HCT116 (cell line): ENCODE measurements at regions not wholly inside any gene's neighbourhood (a gene's known extent, or its start where the extent isn't known, plus 50 kb on each side); places are given as distances from the start of the nearest gene placed in this dataset.

Experiments
- ATAC-seq: fragments of 200-7000 bp; cut with Tn5 transposase; 2 replicates; pipeline ENCODE4 v1.9.1; 2020; ENCODE audit warnings: mild to moderate bottlenecking, moderate library complexity
- BruUV-seq: library from RNA; stranded (reverse); fragments of 400-500 nt; replicated peaks from 2 replicates; lab custom pipeline; 2021; lab: Mats Ljungman, UMichigan
- CTCF ChIA-PET: fragments of 300-600 bp; sonication (Branson Sonifier 250); formaldehyde crosslinking; loops from one replicate; lab custom pipeline; 2021; ENCODE audit warnings: antibody characterized with exemption; lab: Charles Lee
- POLR2A ChIA-PET: fragments of 300-600, 350-600 bp; sonication (Branson Sonifier 250); formaldehyde crosslinking; loops from one replicate; lab custom pipeline; 2021; ENCODE audit warnings: antibody characterized with exemption; lab: Charles Lee
- RAD21 ChIA-PET, 2 experiments: fragments of 300-600 bp; sonication (Branson Sonifier 250); formaldehyde crosslinking; loops; one replicate each; lab custom pipeline; 2023; ENCODE audit warnings: low total read pairs in 2 of 2; ENCODE audit not compliant: uncharacterized antibody in 2 of 2, unreplicated experiment in 2 of 2, low non-redundant PET in 1 of 2; lab: Charles Lee
- DNase-seq: peaks from one replicate; pipeline ENCODE4 v3.0.0-alpha.2; 2010; ENCODE audit warnings: low read depth, low spot score
- H2AFZ ChIP-seq: fragments of 200-600 bp; shearing (Covaris generic), sonication (generic); 2 replicates; pipeline ENCODE4 v1.6.1; 2017; ENCODE audit warnings: low read depth, mixed run types, mixed read lengths, antibody characterized with exemption, low read length; ENCODE audit not compliant: poor library complexity, severe bottlenecking
- H3K27ac ChIP-seq: 2 replicates; pipeline ENCODE4 v1.5.1; 2012; ENCODE audit warnings: low read depth, low read length
- H3K27me3 ChIP-seq: fragments of 200-600 bp; sonication (generic); 2 replicates; pipeline ENCODE4 v1.6.1; 2016; ENCODE audit warnings: mixed run types, low read length, mixed read lengths; ENCODE audit not compliant: insufficient read depth
- H3K36me3 ChIP-seq, 2 experiments: fragments of 200-500 bp in 1 of 2; fragments of 200-600 bp in 1 of 2; sonication (Bioruptor generic) in 1 of 2; sonication (generic) in 1 of 2; 2 replicates each; pipeline versions ENCODE4 v1.5.1 to v1.6.1; 2014 to 2016; ENCODE audit warnings: low read length in 2 of 2, inconsistent platforms in 1 of 2, mixed read lengths in 1 of 2, mixed run types in 1 of 2; ENCODE audit not compliant: insufficient read depth in 2 of 2, control insufficient read depth in 1 of 2
- H3K4me1 ChIP-seq, 2 experiments: fragments of 200-600 bp in 1 of 2; sonication (generic) in 1 of 2; 2 replicates each; pipeline versions ENCODE4 v1.5.1 to v1.6.1; 2012 to 2017; ENCODE audit warnings: low read length in 2 of 2, inconsistent platforms in 1 of 2, mild to moderate bottlenecking in 1 of 2, mixed read lengths in 1 of 2, mixed run types in 1 of 2, moderate library complexity in 1 of 2; ENCODE audit not compliant: insufficient read depth in 2 of 2, control insufficient read depth in 1 of 2
- H3K4me2 ChIP-seq: fragments of 200-600 bp; sonication (generic); 2 replicates; pipeline ENCODE4 v1.6.1; 2017; ENCODE audit warnings: mixed run types, low read length, mixed read lengths
- H3K4me3 ChIP-seq, 2 experiments: fragments of 200-600 bp in 1 of 2; sonication (generic) in 1 of 2; replicated peaks in 1 of 2; 2 replicates each; pipeline ENCODE4 v1.5.1; 2011 to 2016; ENCODE audit warnings: low read length in 2 of 2, control low read depth in 1 of 2, low read depth in 1 of 2, mild to moderate bottlenecking in 1 of 2, mixed read lengths in 1 of 2, mixed run types in 1 of 2
- H3K79me2 ChIP-seq: fragments of 200-600 bp; sonication (generic); 2 replicates; pipeline ENCODE4 v1.6.1; 2017; ENCODE audit warnings: mild to moderate bottlenecking, mixed run types, low read length, moderate library complexity, mixed read lengths; ENCODE audit not compliant: insufficient read depth
- H3K9ac ChIP-seq: fragments of 200-600 bp; sonication (generic); 2 replicates; pipeline ENCODE4 v1.6.1; 2016; ENCODE audit warnings: low read length, mixed read lengths
- H3K9me2 ChIP-seq: fragments of 200-600 bp; sonication (generic), shearing (Covaris generic); 2 replicates; pipeline ENCODE4 v1.6.1; 2017; ENCODE audit warnings: mixed run types, mild to moderate bottlenecking, moderate library complexity; ENCODE audit not compliant: insufficient read depth
- H3K9me3 ChIP-seq, 2 experiments: fragments of 200-500 bp in 1 of 2; fragments of 200-600 bp in 1 of 2; sonication (Bioruptor generic) in 1 of 2; sonication (generic) in 1 of 2; 2 replicates each; pipeline ENCODE4 v1.6.1; 2014 to 2017; ENCODE audit warnings: low read length in 2 of 2, mixed read lengths in 2 of 2, inconsistent platforms in 1 of 2, low read depth in 1 of 2, mild to moderate bottlenecking in 1 of 2, mixed run types in 1 of 2, moderate library complexity in 1 of 2; ENCODE audit not compliant: control insufficient read depth in 1 of 2, insufficient read depth in 1 of 2
- H4K20me1 ChIP-seq: fragments of 200-600 bp; sonication (generic), shearing (Covaris generic); 2 replicates; pipeline ENCODE4 v1.6.1; 2017; ENCODE audit warnings: mixed run types, mild to moderate bottlenecking, moderate library complexity; ENCODE audit not compliant: insufficient read depth
- CBX3 ChIP-seq: IDR thresholded peaks from 2 replicates; pipeline ENCODE4 v1.6.1; 2012; ENCODE audit warnings: low read depth
- CTCF ChIP-seq, 3 experiments: fragments of 200-600 bp in 1 of 3; sonication (generic) in 1 of 3; IDR thresholded peaks in 2 of 3; conservative IDR thresholded peaks in 1 of 3; 2 replicates each; pipeline ENCODE4 v1.5.1; 2012 to 2017; ENCODE audit warnings: low read depth in 2 of 3, low read length in 2 of 3, antibody characterized with exemption in 1 of 3, borderline replicate concordance in 1 of 3, control low read depth in 1 of 3, mild to moderate bottlenecking in 1 of 3, mixed read lengths in 1 of 3, mixed run types in 1 of 3, moderate library complexity in 1 of 3; ENCODE audit not compliant: insufficient read depth in 1 of 3
- EGR1 ChIP-seq: IDR thresholded peaks from 2 replicates; pipeline ENCODE4 v1.6.1; 2012; ENCODE audit warnings: low read depth
- ELF1 ChIP-seq: IDR thresholded peaks from 2 replicates; pipeline ENCODE4 v1.6.1; 2012; ENCODE audit warnings: low read depth, borderline replicate concordance
- EZH2phosphoT487 ChIP-seq: fragments of 200-600 bp; IDR thresholded peaks from 2 replicates; pipeline ENCODE4 v1.6.1; 2018; ENCODE audit warnings: antibody characterized with exemption, borderline replicate concordance
- FOSL1 ChIP-seq: IDR thresholded peaks from 2 replicates; pipeline ENCODE4 v1.6.1; 2012; ENCODE audit warnings: low read depth
- JUND ChIP-seq: IDR thresholded peaks from 2 replicates; pipeline ENCODE4 v1.6.1; 2012
- MAX ChIP-seq: IDR thresholded peaks from 2 replicates; pipeline ENCODE4 v1.6.1; 2012
- POLR2A ChIP-seq: IDR thresholded peaks from 2 replicates; pipeline ENCODE4 v1.7.0; 2011; ENCODE audit warnings: borderline replicate concordance; ENCODE audit not compliant: insufficient read depth, insufficient read length; ENCODE audit errors: extremely low read depth
- RAD21 ChIP-seq: IDR thresholded peaks from 2 replicates; pipeline ENCODE4 v1.6.1; 2012; ENCODE audit warnings: low read depth, mild to moderate bottlenecking
- SP1 ChIP-seq: IDR thresholded peaks from 2 replicates; pipeline ENCODE4 v1.6.1; 2012; ENCODE audit warnings: low read depth
- SRF ChIP-seq: IDR thresholded peaks from 2 replicates; pipeline ENCODE4 v1.6.1; 2012; ENCODE audit warnings: low read depth
- YY1 ChIP-seq: IDR thresholded peaks from 2 replicates; pipeline ENCODE4 v1.6.1; 2011; ENCODE audit warnings: low read length, low read depth, moderate library complexity, mild to moderate bottlenecking; ENCODE audit not compliant: insufficient replicate concordance; ENCODE audit errors: extremely low read depth
- ZNF274 ChIP-seq: fragments of 200-500 bp; sonication (Bioruptor generic); IDR thresholded peaks from 2 replicates; pipeline ENCODE4 v1.6.1; 2014; ENCODE audit warnings: mild to moderate bottlenecking, low read depth, low read length, inconsistent platforms
- intact Hi-C: fragments of 100-400 bp; cut with micrococcal nuclease; formaldehyde crosslinking; loops from 2 replicates; pipeline ENCODE4 v1.10.0; 2022

GRCh38 chr4:148978301-148978700 lies 536.1 kb upstream of the NR3C2 start:
- ATAC-seq = no peak

GRCh38 chr4:148975464-148975863 lies 533.2 kb upstream of the NR3C2 start:
- Histone ChIP-seq H3K4me1 (no peaks in the 10 kb centered on the region), H3K4me2 (no peak overlapping the region), H3K4me3 (no peak overlapping the region), H3K9me3 (no peaks in the 10 kb centered on the region), H3K9ac (no peak overlapping the region), H3K36me3 (no peaks in the 10 kb centered on the region), H3K9me2 (no peaks in the 10 kb centered on the region), H4K20me1 (no peaks in the 10 kb centered on the region), H3K27ac (no peak overlapping the region), H3K27me3 (no peaks in the 10 kb centered on the region), H3K79me2 (no peaks in the 10 kb centered on the region), H2AFZ (no peak overlapping the region)
- no peak for ATAC-seq
- CTCF ChIA-PET = no interaction called here
- POLR2A ChIA-PET = no interaction called here
- intact Hi-C loops = no loop called here
- RAD21 ChIA-PET = no interaction called here
- DNase-seq = no peak
- TF ChIP-seq FOSL1 (no peak), JUND (no peak), RAD21 (no peak), YY1 (no peak), ZNF274 (no peak), ELF1 (no peak), CTCF (IDR thresholded peaks at IDR 0.05 in 2 of 3, conservative IDR thresholded peaks at IDR 0.05 in 1 of 3; ENCODE audit: borderline replicate concordance in 1 of 3, insufficient read depth in 1 of 3, low read depth in 2 of 3, low read length in 2 of 3) (no peak), POLR2A (no peak), CBX3 (no peak), EGR1 (no peak)
- BruUV-seq = no TSS peak

More at GRCh38 chr4:148978301-148978700, 536.1 kb upstream of the NR3C2 start:
- no peak overlapping the region for H3K4me3 ChIP-seq
- no peak overlapping the region for H3K4me2 ChIP-seq
- H3K79me2 ChIP-seq = no peaks in the 10 kb centered on the region
- intact Hi-C loops = no loop called here
- H3K9me3 ChIP-seq = no peaks in the 10 kb centered on the region
- no peaks in the 10 kb centered on the region for H3K36me3 ChIP-seq
- no peak for DNase-seq
- no TSS peak for BruUV-seq
- ChIA-PET POLR2A (no interaction called here), RAD21 (no interaction called here), CTCF (no interaction called here)
- no peak overlapping the region for H3K9ac ChIP-seq
- no peaks in the 10 kb centered on the region for H3K27me3 ChIP-seq
- TF ChIP-seq RAD21 (no peak), EZH2phosphoT487 (no peak), MAX (no peak), CBX3 (no peak), SP1 (no peak), ZNF274 (no peak), SRF (no peak)
- no peaks in the 10 kb centered on the region for H3K4me1 ChIP-seq
- no peak overlapping the region for H2AFZ ChIP-seq
- H3K27ac ChIP-seq = no peak overlapping the region
- H3K9me2 ChIP-seq = no peaks in the 10 kb centered on the region
- no peaks in the 10 kb centered on the region for H4K20me1 ChIP-seq
